ENCODE measurements at regions not wholly inside any gene's neighbourhood (a gene's known extent, or its start where the extent isn't known, plus 50 kb on each side); places are given as distances from the start of the nearest gene placed in this dataset.
"Not testable (repeated sequence)": the region's sequence is repeated elsewhere in the genome, so short reads cannot be mapped to it uniquely, and the experiment has no call there.

DNA sequence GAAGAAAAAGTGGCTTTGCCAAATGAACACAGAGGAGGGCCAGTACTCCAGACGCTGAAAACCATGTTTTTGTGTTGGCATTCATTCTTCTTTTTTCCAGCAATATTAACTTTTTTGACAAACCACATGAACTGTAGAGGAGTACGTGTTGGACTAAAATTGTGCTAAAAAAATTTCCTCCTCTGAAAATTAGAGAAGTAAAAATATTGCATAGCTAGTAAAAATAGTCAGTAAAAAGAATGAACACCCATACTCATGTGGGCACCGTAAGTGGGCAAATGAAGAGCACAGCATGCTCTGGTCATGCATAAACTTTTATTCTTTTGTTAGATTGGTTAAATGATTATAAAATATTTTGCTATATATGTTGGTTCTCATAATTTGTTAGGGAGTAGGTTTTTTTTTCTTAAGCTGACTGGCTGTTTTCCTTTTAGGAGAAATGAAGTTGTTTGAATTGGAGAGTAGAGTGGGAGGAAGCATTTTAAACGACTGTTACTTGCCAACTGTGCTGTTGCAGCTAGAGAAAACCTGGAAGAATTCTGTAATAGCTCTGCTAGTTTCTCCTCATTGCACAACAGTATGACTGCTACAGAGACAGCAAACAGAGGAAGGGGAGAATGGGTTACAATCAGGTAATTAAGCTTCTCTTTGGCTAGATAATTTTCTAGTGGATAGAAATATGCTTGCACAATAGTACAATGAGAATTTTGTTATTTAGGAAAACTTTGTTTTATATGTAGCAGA lies 222.4 kb downstream of the KCTD12 start:
- DNase-seq (ENCODE audit: low spot score) = no peak

- DNase-seq (ENCODE audit: low spot score) = not testable (repeated sequence)
These were observed 227.1 kb downstream of the KCTD12 start for GRCh38 chr13:76659074-76659473.

GRCh38 chr13:76656500-76656899 lies 229.7 kb downstream of the KCTD12 start:
- no peak for DNase-seq (ENCODE audit: low spot score)

DNA sequence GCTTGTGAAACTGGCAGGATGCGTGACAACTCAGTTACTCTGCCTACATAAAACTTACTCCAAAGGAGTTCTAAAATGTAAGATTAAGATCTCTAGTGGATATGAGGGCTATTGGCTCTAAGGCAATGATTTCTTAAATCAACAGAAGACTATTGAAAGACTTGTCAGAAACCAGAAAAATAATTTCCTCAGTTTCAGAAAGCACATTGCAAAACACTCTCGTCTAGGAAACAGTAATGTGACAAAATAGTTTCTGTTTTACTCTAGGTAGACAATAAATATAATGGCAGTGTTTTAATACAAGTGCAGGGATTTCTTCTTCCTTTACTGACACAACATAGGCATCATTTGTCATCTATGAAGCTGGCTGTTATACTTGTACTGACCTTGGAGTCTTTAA lies 230.1 kb downstream of the KCTD12 start:
- no peak for DNase-seq (ENCODE audit: low spot score)

GRCh38 chr13:76654263-76654662 lies 231.9 kb downstream of the KCTD12 start:
- DNase-seq (ENCODE audit: low spot score) = no peak

DNA sequence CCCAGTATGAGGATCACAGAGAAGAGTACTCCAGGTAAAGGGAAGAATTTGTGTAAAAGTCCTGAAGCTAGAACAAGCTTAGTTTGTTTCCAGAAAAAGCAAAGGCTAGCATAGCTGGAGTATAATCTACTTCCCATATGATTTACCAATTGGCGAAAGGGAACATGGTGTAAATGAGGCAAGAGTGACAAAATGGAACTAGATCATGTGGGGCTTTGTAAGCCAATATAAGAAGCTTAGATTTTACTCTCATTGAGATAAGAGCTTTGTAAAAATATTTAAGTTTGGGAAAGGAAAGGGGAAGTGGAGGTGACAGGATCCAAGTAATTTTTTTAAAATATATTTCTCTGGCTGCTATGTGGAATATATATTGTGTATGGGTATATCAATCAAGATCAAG lies 234.9 kb downstream of the KCTD12 start:
- no peak for DNase-seq (ENCODE audit: low spot score)

- no peak for DNase-seq (ENCODE audit: low spot score)
These were observed 238.7 kb downstream of the KCTD12 start for GRCh38 chr13:76647550-76647949.

GRCh38 chr13:76646946-76647345 lies 239.3 kb downstream of the KCTD12 start:
- DNase-seq (ENCODE audit: low spot score) = no peak

GRCh38 chr13:76645632-76646031 lies 240.6 kb downstream of the KCTD12 start:
- DNase-seq (ENCODE audit: low spot score) = no peak

DNA sequence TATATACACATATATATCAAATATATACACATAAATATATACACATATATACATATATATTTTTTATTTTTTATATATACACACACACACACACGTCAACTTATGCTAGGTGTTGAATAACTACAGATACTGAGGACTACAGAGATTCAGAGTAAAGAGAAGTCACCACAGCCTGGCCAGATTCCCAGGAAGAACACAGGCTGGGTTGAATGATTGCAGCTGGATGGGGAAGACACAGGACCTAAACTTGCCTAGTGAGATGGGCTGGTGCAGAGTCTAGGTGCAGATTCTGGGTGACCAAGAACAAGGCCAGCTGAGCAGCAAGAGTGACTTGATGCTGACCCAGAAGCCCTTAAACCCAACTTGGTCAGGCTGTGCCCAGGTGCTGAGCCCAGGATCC lies 241.3 kb downstream of the KCTD12 start:
- DNase-seq (ENCODE audit: low spot score) = no peak

- DNase-seq (ENCODE audit: low spot score) = no peak
These were observed 242.6 kb downstream of the KCTD12 start for GRCh38 chr13:76643596-76643995.

- DNase-seq (ENCODE audit: low spot score) = peak; percentile 65
These were observed 245.1 kb downstream of the KCTD12 start for GRCh38 chr13:76641056-76641455.

DNA sequence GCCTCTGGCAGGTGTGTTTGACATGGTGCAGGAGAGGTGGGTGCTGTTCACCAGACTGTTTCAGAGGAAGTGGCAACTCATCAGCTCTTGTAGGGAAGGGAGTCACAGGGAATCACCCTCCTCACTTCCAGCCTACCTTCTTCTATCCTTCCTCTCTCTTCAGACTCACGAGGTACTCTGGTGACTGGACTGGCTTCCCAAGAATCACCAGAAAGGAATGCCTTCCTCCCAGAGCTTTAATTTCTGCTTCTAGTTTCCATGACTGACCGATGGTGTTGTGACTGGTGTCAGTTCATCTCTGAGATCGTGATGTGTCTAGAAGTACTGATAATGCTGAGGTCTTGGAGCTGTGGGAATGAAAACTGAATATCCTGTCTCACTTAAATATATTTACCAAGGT lies 247.3 kb downstream of the KCTD12 start:
- no peak for DNase-seq (ENCODE audit: low spot score)

- DNase-seq (ENCODE audit: low spot score) = no peak
These were observed 248.0 kb downstream of the KCTD12 start for GRCh38 chr13:76638181-76638580.

DNA sequence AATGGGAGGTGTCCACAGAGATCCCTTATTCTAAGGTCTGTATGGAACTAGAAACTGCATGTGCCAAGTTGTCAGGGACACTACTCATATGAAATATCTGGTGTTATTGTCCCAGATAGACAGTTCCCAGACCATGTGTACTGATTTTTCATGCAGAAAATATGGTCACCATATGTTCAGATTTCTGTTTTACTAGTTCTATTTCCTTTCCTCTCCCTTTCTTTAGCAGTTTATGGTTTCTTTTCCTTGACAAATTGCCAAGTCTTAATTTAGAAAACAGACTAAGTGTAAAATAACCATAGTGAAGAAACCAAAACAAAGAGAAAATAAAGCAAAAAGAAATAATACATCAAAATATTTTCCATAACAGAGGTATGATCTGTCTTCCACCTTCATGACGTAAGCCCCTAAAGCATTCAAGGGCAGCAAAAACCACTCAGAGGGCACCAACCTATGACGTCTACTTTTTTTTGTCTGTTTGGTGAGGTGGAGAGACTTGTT lies 248.5 kb downstream of the KCTD12 start:
- DNase-seq (ENCODE audit: low spot score) = no peak

DNA sequence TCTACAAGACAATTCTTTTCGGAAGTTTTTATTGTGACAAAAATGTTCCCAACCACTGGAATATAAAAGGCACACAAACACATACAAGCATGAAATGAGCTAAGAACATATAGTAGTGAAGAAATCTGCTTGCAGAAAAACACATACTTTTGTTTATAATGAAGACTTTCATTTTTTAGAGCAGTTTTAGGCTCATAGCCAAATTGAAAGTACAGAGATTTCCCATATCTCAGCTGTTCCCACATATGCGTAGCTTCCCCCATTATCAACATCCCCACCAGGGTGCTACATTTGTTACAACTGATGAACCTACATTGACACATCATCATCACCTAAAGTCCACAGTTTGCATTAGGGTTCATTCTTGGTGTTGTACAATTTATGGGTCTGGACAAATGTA lies 249.4 kb downstream of the KCTD12 start:
- no peak for DNase-seq (ENCODE audit: low spot score)

- DNase-seq (ENCODE audit: low spot score) = no peak
These were observed 250.7 kb downstream of the KCTD12 start for GRCh38 chr13:76635232-76636230.

DNA sequence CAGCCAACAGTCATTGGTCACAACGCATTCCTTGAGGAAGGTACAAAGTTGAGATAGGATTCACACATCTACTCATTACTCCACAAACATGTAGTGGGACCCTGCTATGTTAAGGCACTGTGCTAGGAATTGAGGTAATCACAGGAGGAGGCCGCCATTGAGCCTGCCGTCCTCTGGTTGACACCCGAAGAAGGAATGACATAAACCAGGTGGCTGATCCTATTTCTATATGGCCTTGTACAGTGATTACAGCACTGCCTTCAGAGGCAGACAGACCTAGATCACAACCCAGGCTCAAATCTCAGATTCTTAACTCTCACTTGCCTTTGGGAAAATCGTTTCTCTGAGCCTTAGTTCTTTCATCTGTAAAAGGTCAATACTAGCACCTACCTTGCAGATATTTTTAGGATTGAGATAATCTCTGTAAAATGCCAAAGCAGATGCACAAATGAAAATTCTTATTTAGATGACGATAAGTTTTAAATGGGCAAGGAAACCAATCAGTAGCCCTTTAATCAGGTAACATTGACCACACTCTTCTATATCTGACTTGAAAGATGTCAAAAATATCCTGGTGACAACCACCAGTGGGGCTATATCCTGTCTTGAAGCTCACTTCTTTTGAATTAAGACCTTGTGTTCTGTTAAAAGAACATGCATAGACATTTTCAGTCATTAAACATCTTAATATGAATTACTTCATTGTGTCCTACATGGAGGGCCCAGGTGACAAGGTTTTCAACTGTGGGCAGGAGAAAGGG lies 251.6 kb downstream of the KCTD12 start:
- peak; percentile 94 for DNase-seq (ENCODE audit: low spot score)

DNA sequence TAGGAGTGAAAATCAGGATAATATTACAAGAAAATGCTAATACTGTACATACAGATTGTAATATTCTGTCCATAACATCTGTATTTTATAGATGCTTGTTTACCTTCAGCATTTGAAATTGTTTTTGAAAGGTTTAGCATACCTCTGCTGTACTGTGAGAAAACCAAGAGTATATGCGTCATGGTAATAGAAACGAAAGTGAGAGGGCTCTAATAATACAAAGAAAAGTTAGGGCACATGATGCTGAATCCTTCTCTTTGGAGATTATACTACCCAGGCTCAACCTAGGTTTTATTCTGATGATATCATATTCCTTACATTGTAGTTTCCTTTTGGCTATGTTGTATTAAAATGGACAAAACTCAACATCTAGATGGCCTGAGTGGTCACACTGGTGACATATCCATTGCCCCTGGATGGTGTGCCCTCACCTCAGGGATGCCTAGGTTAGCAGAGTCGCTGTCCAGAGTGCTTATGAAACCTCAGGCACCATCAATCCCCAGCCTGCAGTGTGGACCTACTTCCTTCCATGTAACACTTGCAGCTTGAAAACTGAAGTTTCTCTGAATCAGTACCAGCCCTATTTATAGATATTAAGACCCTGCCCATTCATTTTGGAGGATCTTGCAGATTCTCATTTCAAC lies 253.7 kb downstream of the KCTD12 start:
- DNase-seq (ENCODE audit: low spot score) = peak; percentile 17

GRCh38 chr13:76630629-76631230 lies 255.5 kb downstream of the KCTD12 start:
- DNase-seq (ENCODE audit: low spot score) = no peak

Measured in SK-N-DZ (cell line).